ENCODE measurements at regions not wholly inside any gene's neighbourhood (a gene's known extent, or its start where the extent isn't known, plus 50 kb on each side); places are given as distances from the start of the nearest gene placed in this dataset.

DNA sequence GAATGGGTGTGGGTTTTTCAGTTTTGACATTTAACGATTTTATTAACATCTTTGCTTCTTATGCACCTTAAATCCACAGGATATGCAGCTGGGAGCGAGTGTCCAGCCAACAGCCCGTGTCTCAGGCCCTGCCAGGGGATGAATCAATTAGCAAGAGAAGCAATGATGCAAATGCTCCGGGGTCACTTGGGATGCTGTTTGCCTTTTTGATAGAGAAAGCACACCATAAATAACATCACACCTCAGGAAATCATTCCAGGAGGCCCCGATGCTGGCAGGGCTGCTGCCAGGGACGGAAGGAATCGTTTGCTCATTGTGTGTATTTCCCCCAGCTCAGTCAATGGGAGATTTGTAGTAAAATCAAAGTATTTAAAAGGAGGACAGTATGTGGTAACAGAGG, 394.0 kb upstream of the HNRNPA3 start:
- Histone ChIP-seq H3K9me3 (ENCODE audit: low read depth, low read length, poor library complexity, severe bottlenecking) (no peaks in the 10 kb centered on the region), H3K36me3 (ENCODE audit: insufficient read depth, low read length, poor library complexity, severe bottlenecking) (no peaks in the 10 kb centered on the region), H3K27ac (ENCODE audit: low read depth, low read length, poor library complexity, severe bottlenecking) (peak overlapping the region; percentile 71), H3K4me3 (ENCODE audit: low read depth, low read length, poor library complexity, severe bottlenecking) (no peak overlapping the region), H3K27me3 (replicated peaks; ENCODE audit: insufficient read depth, low read depth, low read length, poor library complexity) (no peaks in the 10 kb centered on the region), H3K4me1 (ENCODE audit: insufficient read depth, low read length, poor library complexity, severe bottlenecking) (peaks cover 75% of the 10 kb centered on the region)
- POLR2A ChIA-PET (ENCODE audit: low non-redundant PET) = no interaction called here
- no peak for DNase-seq (ENCODE audit: low spot score)
- BruUV-seq (replicated peaks) = no TSS peak
- no peak for TF ChIP-seq EZH2 (IDR thresholded peaks at IDR 0.05; ENCODE audit: borderline replicate concordance, low read depth, low read length, poor library complexity, severe bottlenecking)
- TF ChIP-seq, protein P1, sequence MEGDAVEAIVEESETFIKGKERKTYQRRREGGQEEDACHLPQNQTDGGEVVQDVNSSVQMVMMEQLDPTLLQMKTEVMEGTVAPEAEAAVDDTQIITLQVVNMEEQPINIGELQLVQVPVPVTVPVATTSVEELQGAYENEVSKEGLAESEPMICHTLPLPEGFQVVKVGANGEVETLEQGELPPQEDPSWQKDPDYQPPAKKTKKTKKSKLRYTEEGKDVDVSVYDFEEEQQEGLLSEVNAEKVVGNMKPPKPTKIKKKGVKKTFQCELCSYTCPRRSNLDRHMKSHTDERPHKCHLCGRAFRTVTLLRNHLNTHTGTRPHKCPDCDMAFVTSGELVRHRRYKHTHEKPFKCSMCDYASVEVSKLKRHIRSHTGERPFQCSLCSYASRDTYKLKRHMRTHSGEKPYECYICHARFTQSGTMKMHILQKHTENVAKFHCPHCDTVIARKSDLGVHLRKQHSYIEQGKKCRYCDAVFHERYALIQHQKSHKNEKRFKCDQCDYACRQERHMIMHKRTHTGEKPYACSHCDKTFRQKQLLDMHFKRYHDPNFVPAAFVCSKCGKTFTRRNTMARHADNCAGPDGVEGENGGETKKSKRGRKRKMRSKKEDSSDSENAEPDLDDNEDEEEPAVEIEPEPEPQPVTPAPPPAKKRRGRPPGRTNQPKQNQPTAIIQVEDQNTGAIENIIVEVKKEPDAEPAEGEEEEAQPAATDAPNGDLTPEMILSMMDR (conservative IDR thresholded peaks at IDR 0.05; ENCODE audit: low read depth, low read length) = no peak
- intact Hi-C loops (cut with micrococcal nuclease; ENCODE audit: unreplicated experiment) = loop anchor here (5.0 to 10.0 kb wide), 2 partner anchors 264 to 681 kb away; no protein-coding TSS in a partner anchor
- CTCF ChIA-PET = interaction anchor here (0.5 kb wide), 1 partner anchor 163 kb away, joined by 4 read pairs; no protein-coding TSS in a partner anchor

DNA sequence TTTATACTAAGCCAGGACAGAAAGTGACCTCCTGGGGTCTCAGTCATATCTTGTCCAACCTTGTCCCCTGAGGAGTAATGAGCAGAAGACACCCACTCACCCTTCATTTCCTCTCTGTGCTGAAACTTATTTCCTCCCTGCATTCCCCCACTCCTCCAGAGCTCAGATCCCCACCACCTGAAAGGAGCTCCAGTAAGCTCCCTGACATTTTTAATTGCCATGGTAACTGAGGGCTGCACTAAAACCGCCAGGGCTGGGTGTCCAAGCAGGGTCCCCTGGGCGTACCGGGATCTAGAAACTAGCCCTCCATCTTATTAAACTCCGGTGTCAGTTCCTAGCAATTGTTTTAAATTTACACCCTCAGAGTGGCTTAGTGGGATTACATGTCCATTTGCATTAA, 393.3 kb upstream of the HNRNPA3 start:
- peak overlapping the region; percentile 71 for H3K27ac ChIP-seq (ENCODE audit: low read depth, low read length, poor library complexity, severe bottlenecking)
- H3K4me1 ChIP-seq (ENCODE audit: insufficient read depth, low read length, poor library complexity, severe bottlenecking) = peaks cover 68% of the 10 kb centered on the region
- CTCF ChIA-PET = interaction anchor here (0.8 to 1.0 kb wide), 2 partner anchors 167 to 330 kb away, joined by 3 read pairs; no protein-coding TSS in a partner anchor
- H3K9me3 ChIP-seq (ENCODE audit: low read depth, low read length, poor library complexity, severe bottlenecking) = no peaks in the 10 kb centered on the region
- no TSS peak for BruUV-seq (replicated peaks)
- POLR2A ChIA-PET (ENCODE audit: low non-redundant PET) = interaction anchor here (0.6 to 0.7 kb wide), 2 partner anchors 323 to 785 kb away, joined by 3 read pairs; no protein-coding TSS in a partner anchor
- no peaks in the 10 kb centered on the region for H3K36me3 ChIP-seq (ENCODE audit: insufficient read depth, low read length, poor library complexity, severe bottlenecking)
- no peak overlapping the region for H3K4me3 ChIP-seq (ENCODE audit: low read depth, low read length, poor library complexity, severe bottlenecking)
- intact Hi-C loops (cut with micrococcal nuclease; ENCODE audit: unreplicated experiment) = loop anchor here (5.0 to 10.0 kb wide), 2 partner anchors 265 to 682 kb away; no protein-coding TSS in a partner anchor
- DNase-seq (ENCODE audit: low spot score) = peak; percentile 80
- TF ChIP-seq, protein P1 (conservative IDR thresholded peaks at IDR 0.05; ENCODE audit: low read depth, low read length) = no peak
- TF ChIP-seq EZH2 (IDR thresholded peaks at IDR 0.05; ENCODE audit: borderline replicate concordance, low read depth, low read length, poor library complexity, severe bottlenecking) = no peak
- no peaks in the 10 kb centered on the region for H3K27me3 ChIP-seq (replicated peaks; ENCODE audit: insufficient read depth, low read depth, low read length, poor library complexity)

DNA sequence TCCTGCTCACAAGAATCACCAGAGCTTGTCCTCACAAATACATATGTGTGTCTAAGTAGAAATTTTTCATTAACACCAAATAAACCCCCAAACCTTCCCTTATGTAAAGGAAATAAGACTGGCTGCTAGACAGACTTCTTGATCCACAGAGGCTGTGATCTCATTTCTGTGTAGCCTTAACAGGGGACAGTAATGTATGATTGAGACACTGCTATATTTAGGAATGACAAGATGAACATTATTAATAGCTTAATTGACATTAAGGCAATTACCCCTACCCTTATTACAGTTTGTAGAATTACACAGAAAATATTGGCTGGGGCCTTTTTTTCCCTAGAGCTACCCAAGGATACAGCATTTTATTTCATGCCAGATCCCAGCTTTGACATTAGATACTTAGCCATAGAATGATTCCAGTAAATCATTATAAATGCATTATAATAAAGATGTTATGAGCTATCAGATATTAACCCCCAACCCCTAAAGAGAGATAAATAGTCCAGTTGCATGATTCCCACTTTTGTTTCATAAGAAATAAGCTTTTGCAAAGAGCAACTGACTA, 392.1 kb upstream of the HNRNPA3 start:
- Histone ChIP-seq H3K9me3 (ENCODE audit: low read depth, low read length, poor library complexity, severe bottlenecking) (no peaks in the 10 kb centered on the region), H3K27ac (ENCODE audit: low read depth, low read length, poor library complexity, severe bottlenecking) (peak overlapping the region; percentile 13), H3K4me1 (ENCODE audit: insufficient read depth, low read length, poor library complexity, severe bottlenecking) (peaks cover 56% of the 10 kb centered on the region), H3K36me3 (ENCODE audit: insufficient read depth, low read length, poor library complexity, severe bottlenecking) (no peaks in the 10 kb centered on the region), H3K4me3 (ENCODE audit: low read depth, low read length, poor library complexity, severe bottlenecking) (no peak overlapping the region), H3K27me3 (replicated peaks; ENCODE audit: insufficient read depth, low read depth, low read length, poor library complexity) (no peaks in the 10 kb centered on the region)
- intact Hi-C loops (cut with micrococcal nuclease; ENCODE audit: unreplicated experiment) = no loop called here
- no peak for DNase-seq (ENCODE audit: low spot score)
- BruUV-seq (replicated peaks) = no TSS peak
- ChIA-PET POLR2A (ENCODE audit: low non-redundant PET) (no interaction called here), CTCF (no interaction called here)
- TF ChIP-seq EZH2 (IDR thresholded peaks at IDR 0.05; ENCODE audit: borderline replicate concordance, low read depth, low read length, poor library complexity, severe bottlenecking) = no peak
- TF ChIP-seq, protein P1 (conservative IDR thresholded peaks at IDR 0.05; ENCODE audit: low read depth, low read length) = no peak
